Mammary epithelial cell (primary cell): ENCODE measurements at regions not wholly inside any gene's neighbourhood (a gene's known extent, or its start where the extent isn't known, plus 50 kb on each side); places are given as distances from the start of the nearest gene placed in this dataset.

Source experiments
- EZH2 ChIP-seq: IDR thresholded peaks from 2 replicates; pipeline ENCODE4 v1.6.1; 2012; ENCODE audit warnings: low read length, inconsistent platforms, borderline replicate concordance
- TF ChIP-seq, protein P1 (sequence below), 2 donors: IDR thresholded peaks in 1 of 2; conservative IDR thresholded peaks in 1 of 2; 2 replicates each; pipeline ENCODE4 v1.5.1; 2011 to 2012; ENCODE audit warnings: inconsistent platforms in 2 of 2, low read length in 2 of 2, mild to moderate bottlenecking in 2 of 2, control low read depth in 1 of 2, low read depth in 1 of 2; ENCODE audit not compliant: insufficient read depth in 1 of 2; ENCODE audit errors: extremely low read depth in 1 of 2

DNA sequence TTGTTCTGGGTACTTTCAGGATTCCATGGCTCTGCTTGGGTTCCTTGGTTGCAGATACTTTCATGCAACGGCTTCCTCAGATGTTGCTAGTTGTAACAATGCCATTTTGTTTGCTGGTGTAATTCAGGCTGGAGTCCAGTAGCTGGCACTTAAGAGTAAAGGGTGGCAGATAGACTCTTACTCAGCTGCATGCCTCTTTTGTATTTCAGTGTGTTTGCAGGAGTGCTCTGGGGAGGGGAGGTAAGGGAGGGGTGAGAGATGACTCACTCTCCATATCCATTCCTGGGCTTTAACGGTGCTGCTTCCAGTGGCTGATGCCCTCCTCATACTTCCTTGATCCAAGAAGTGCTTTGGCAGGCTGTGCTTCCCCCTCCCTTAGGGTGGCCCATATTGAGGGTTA is 155.2 kb downstream of the ZNF330 start:
- TF ChIP-seq, protein P1, sequence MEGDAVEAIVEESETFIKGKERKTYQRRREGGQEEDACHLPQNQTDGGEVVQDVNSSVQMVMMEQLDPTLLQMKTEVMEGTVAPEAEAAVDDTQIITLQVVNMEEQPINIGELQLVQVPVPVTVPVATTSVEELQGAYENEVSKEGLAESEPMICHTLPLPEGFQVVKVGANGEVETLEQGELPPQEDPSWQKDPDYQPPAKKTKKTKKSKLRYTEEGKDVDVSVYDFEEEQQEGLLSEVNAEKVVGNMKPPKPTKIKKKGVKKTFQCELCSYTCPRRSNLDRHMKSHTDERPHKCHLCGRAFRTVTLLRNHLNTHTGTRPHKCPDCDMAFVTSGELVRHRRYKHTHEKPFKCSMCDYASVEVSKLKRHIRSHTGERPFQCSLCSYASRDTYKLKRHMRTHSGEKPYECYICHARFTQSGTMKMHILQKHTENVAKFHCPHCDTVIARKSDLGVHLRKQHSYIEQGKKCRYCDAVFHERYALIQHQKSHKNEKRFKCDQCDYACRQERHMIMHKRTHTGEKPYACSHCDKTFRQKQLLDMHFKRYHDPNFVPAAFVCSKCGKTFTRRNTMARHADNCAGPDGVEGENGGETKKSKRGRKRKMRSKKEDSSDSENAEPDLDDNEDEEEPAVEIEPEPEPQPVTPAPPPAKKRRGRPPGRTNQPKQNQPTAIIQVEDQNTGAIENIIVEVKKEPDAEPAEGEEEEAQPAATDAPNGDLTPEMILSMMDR (conservative IDR thresholded peaks at IDR 0.05 in 1 of 2, IDR thresholded peaks at IDR 0.05 in 1 of 2; ENCODE audit: extremely low read depth in 1 of 2, insufficient read depth in 1 of 2, low read depth in 1 of 2, low read length in 2 of 2) = peak; percentile 89 to 99
- TF ChIP-seq EZH2 = no peak
